PC-3 (cell line): ENCODE measurements at regions not wholly inside any gene's neighbourhood (a gene's known extent, or its start where the extent isn't known, plus 50 kb on each side); places are given as distances from the start of the nearest gene placed in this dataset.
"Not testable (repeated sequence)": the region's sequence is repeated elsewhere in the genome, so short reads cannot be mapped to it uniquely, and the experiment has no call there.

ENCODE experiments used
- ATAC-seq: fragments of 200-7000 bp; cut with Tn5 transposase; 2 replicates; pipeline ENCODE4 v1.9.1; 2020; ENCODE audit warnings: mild to moderate bottlenecking, moderate library complexity
- BruUV-seq: library from RNA; stranded (reverse); fragments of 400-500 nt; replicated peaks from 2 replicates; lab custom pipeline; 2021; lab: Mats Ljungman, UMichigan
- CTCF ChIA-PET: fragments of 300-600 bp; sonication (Branson Sonifier 250); formaldehyde crosslinking; loops from one replicate; lab custom pipeline; 2022; ENCODE audit warnings: antibody characterized with exemption; lab: Charles Lee
- POLR2A ChIA-PET: fragments of 300-600 bp; sonication (Branson Sonifier 250); formaldehyde crosslinking; loops from one replicate; lab custom pipeline; 2022; ENCODE audit warnings: antibody characterized with exemption; ENCODE audit not compliant: unreplicated experiment; lab: Charles Lee
- DNase-seq: peaks from one replicate; pipeline ENCODE4 v3.0.0-alpha.2; 2015
- H2AFZ ChIP-seq: fragments of 300-600 bp; sonication (generic); 2 replicates; pipeline ENCODE4 v1.6.0; 2016; ENCODE audit warnings: antibody characterized with exemption, low read length
- H3F3A ChIP-seq: fragments of 300-600 bp; sonication (generic); one replicate; pipeline ENCODE4 v1.6.0; 2017; ENCODE audit warnings: antibody characterized with exemption, low read length, control low read depth, mild to moderate bottlenecking; ENCODE audit not compliant: unreplicated experiment
- H3K27ac ChIP-seq: fragments of 300-600 bp; sonication (generic); 2 replicates; pipeline ENCODE4 v1.5.1; 2016; ENCODE audit warnings: mild to moderate bottlenecking, low read length
- H3K27me3 ChIP-seq: fragments of 300-600 bp; sonication (generic); 2 replicates; pipeline ENCODE4 v1.6.1; 2016; ENCODE audit warnings: low read length, mixed read lengths
- H3K36me3 ChIP-seq: fragments of 300-600 bp; sonication (generic); 2 replicates; pipeline ENCODE4 v1.6.1; 2016; ENCODE audit warnings: low read depth, mixed run types, low read length, mixed read lengths
- H3K4me1 ChIP-seq: fragments of 300-600 bp; sonication (generic); 2 replicates; pipeline ENCODE4 v1.5.1; 2016; ENCODE audit warnings: low read length; ENCODE audit not compliant: insufficient read depth
- H3K4me2 ChIP-seq: fragments of 300-600 bp; sonication (generic); 2 replicates; pipeline ENCODE4 v1.6.0; 2016; ENCODE audit warnings: low read length
- H3K4me3 ChIP-seq: fragments of 300-600 bp; sonication (generic); 2 replicates; pipeline ENCODE4 v1.5.1; 2016; ENCODE audit warnings: mild to moderate bottlenecking, low read length, mixed read lengths
- H3K79me2 ChIP-seq: fragments of 300-600 bp; sonication (generic); 2 replicates; pipeline ENCODE4 v1.6.1; 2017; ENCODE audit warnings: low read length, mixed read lengths
- H3K9ac ChIP-seq: fragments of 300-600 bp; sonication (generic); 2 replicates; pipeline ENCODE4 v1.6.0; 2016; ENCODE audit warnings: mild to moderate bottlenecking, low read length
- H3K9me2 ChIP-seq: fragments of 300-600 bp; sonication (generic); replicated peaks from 2 replicates; pipeline ENCODE4 v1.6.1; 2016; ENCODE audit warnings: mixed run types, low read length, mixed read lengths
- H3K9me3 ChIP-seq: fragments of 300-600 bp; sonication (generic); 2 replicates; pipeline ENCODE4 v1.6.1; 2016; ENCODE audit warnings: low read length, mixed read lengths
- H4K20me1 ChIP-seq: fragments of 300-600 bp; sonication (generic); 2 replicates; pipeline ENCODE4 v1.6.1; 2016; ENCODE audit warnings: low read length, mixed read lengths
- CTCF ChIP-seq: fragments of 300-600 bp; sonication (generic); conservative IDR thresholded peaks from 2 replicates; pipeline ENCODE4 v1.5.1; 2017; ENCODE audit warnings: antibody characterized with exemption, low read depth, mild to moderate bottlenecking, low read length
- EZH2 ChIP-seq: fragments of 300-600 bp; sonication (generic); IDR thresholded peaks from one replicate; pipeline ENCODE4 v1.6.1; 2017; ENCODE audit warnings: antibody characterized with exemption, mild to moderate bottlenecking, low read length; ENCODE audit not compliant: unreplicated experiment
- EZH2phosphoT487 ChIP-seq: fragments of 300-600 bp; sonication (generic); IDR thresholded peaks from 2 replicates; pipeline ENCODE4 v1.6.1; 2018; ENCODE audit warnings: mild to moderate bottlenecking, antibody characterized with exemption, low read length, borderline replicate concordance
- intact Hi-C: fragments of 100-400 bp; cut with micrococcal nuclease; formaldehyde crosslinking; loops from 2 replicates; pipeline ENCODE4 v1.9.0; 2023

- H3K4me2 ChIP-seq = no peak overlapping the region
- CTCF ChIA-PET = no interaction called here
- no peak overlapping the region for H3K27ac ChIP-seq
- H3K9me2 ChIP-seq = no peaks in the 10 kb centered on the region
- H3K4me3 ChIP-seq = no peak overlapping the region
- no peaks in the 10 kb centered on the region for H3K4me1 ChIP-seq
- H4K20me1 ChIP-seq = no peaks in the 10 kb centered on the region
- intact Hi-C loops = no loop called here
- no peak for DNase-seq
- H3K9ac ChIP-seq = no peak overlapping the region
- no peak overlapping the region for H2AFZ ChIP-seq
- no peak for TF ChIP-seq EZH2phosphoT487
- no peak for TF ChIP-seq CTCF
- TF ChIP-seq EZH2 = no peak
- no peak for ATAC-seq
- no peaks in the 10 kb centered on the region for H3F3A ChIP-seq
- POLR2A ChIA-PET = no interaction called here
- no TSS peak for BruUV-seq
- H3K27me3 ChIP-seq = no peaks in the 10 kb centered on the region
- H3K9me3 ChIP-seq = peaks cover 9% of the 10 kb centered on the region; the same call in 1 of the 2 replicates
- no peaks in the 10 kb centered on the region for H3K36me3 ChIP-seq
- no peaks in the 10 kb centered on the region for H3K79me2 ChIP-seq
These were observed 1024.9 kb downstream of the KCNJ18 start for GRCh38 chr17:22717211-22717610.

- no peaks in the 10 kb centered on the region for H3K36me3 ChIP-seq
- ChIA-PET POLR2A (no interaction called here), CTCF (no interaction called here)
- no peaks in the 10 kb centered on the region for H4K20me1 ChIP-seq
- ATAC-seq = no peak
- H3K9ac ChIP-seq = no peak overlapping the region
- no peaks in the 10 kb centered on the region for H3K9me2 ChIP-seq
- H3F3A ChIP-seq = no peaks in the 10 kb centered on the region
- H3K4me2 ChIP-seq = no peak overlapping the region
- H3K4me3 ChIP-seq = no peak overlapping the region
- no peak for DNase-seq
- no peak overlapping the region for H2AFZ ChIP-seq
- H3K9me3 ChIP-seq = peaks cover 14% of the 10 kb centered on the region; the same call in 1 of the 2 replicates
- BruUV-seq = no TSS peak
- no peaks in the 10 kb centered on the region for H3K4me1 ChIP-seq
- H3K79me2 ChIP-seq = no peaks in the 10 kb centered on the region
- H3K27me3 ChIP-seq = no peaks in the 10 kb centered on the region
- TF ChIP-seq CTCF (no peak), EZH2 (no peak), EZH2phosphoT487 (no peak)
- intact Hi-C loops = no loop called here
- H3K27ac ChIP-seq = no peak overlapping the region
These were observed 1026.4 kb downstream of the KCNJ18 start for GRCh38 chr17:22718689-22719088.

GRCh38 chr17:22741066-22741465, 1048.7 kb downstream of the KCNJ18 start:
- H3K4me1 ChIP-seq, H3K36me3 ChIP-seq, ATAC-seq, CTCF ChIA-PET, H3K79me2 ChIP-seq, H3F3A ChIP-seq, H2AFZ ChIP-seq, H3K27me3 ChIP-seq, BruUV-seq, H3K9ac ChIP-seq, H3K9me2 ChIP-seq, H3K4me3 ChIP-seq, H3K4me2 ChIP-seq, H4K20me1 ChIP-seq, POLR2A ChIA-PET, DNase-seq, intact Hi-C loops, H3K27ac ChIP-seq: not testable (repeated sequence)
- peaks cover 35% of the 10 kb centered on the region for H3K9me3 ChIP-seq
